ENCODE measurements at regions not wholly inside any gene's neighbourhood (a gene's known extent, or its start where the extent isn't known, plus 50 kb on each side); places are given as distances from the start of the nearest gene placed in this dataset.

GRCh38 chr1:4033713-4034112 lies 133.6 kb upstream of the C1orf174 start:
- Histone ChIP-seq H3K9ac (no peak overlapping the region), H3K4me1 (ENCODE audit: low read depth, poor library complexity, severe bottlenecking) (no peaks in the 10 kb centered on the region), H3K79me2 (ENCODE audit: insufficient read depth, low read depth) (no peaks in the 10 kb centered on the region), H3K27me3 (ENCODE audit: insufficient read depth, low read depth) (peaks cover 2% of the 10 kb centered on the region; the same call in 1 of the 2 replicates), H2AFZ (ENCODE audit: low read depth) (no peak overlapping the region), H3K27ac (no peak overlapping the region), H3K4me2 (no peak overlapping the region), H3K4me3 (IDR thresholded peaks at IDR 0.05; ENCODE audit: insufficient read depth, low read depth, low read length) (no peak overlapping the region), H3K36me3 (ENCODE audit: insufficient read depth) (no peaks in the 10 kb centered on the region), H4K20me1 (ENCODE audit: insufficient read depth) (no peaks in the 10 kb centered on the region)
- no peak for TF ChIP-seq CTCF (conservative IDR thresholded peaks at IDR 0.05; ENCODE audit: low read depth, low read length)

GRCh38 chr1:4034318-4034887 lies 134.3 kb upstream of the C1orf174 start:
- TF ChIP-seq CTCF (conservative IDR thresholded peaks at IDR 0.05; ENCODE audit: low read depth, low read length), result no peak
- Histone ChIP-seq H3K4me1 (ENCODE audit: low read depth, poor library complexity, severe bottlenecking) (no peaks in the 10 kb centered on the region), H3K4me3 (IDR thresholded peaks at IDR 0.05; ENCODE audit: insufficient read depth, low read depth, low read length) (no peak overlapping the region), H3K27me3 (ENCODE audit: insufficient read depth, low read depth) (no peaks in the 10 kb centered on the region; the same call in 1 of the 2 replicates), H4K20me1 (ENCODE audit: insufficient read depth) (no peaks in the 10 kb centered on the region), H3K79me2 (ENCODE audit: insufficient read depth, low read depth) (no peaks in the 10 kb centered on the region), H3K36me3 (ENCODE audit: insufficient read depth) (no peaks in the 10 kb centered on the region), H2AFZ (ENCODE audit: low read depth) (no peak overlapping the region), H3K4me2 (no peak overlapping the region), H3K27ac (no peak overlapping the region), H3K9ac (no peak overlapping the region)

- TF ChIP-seq CTCF (conservative IDR thresholded peaks at IDR 0.05; ENCODE audit: low read depth, low read length), result no peak
- Histone ChIP-seq H4K20me1 (ENCODE audit: insufficient read depth) (no peaks in the 10 kb centered on the region), H3K27ac (no peak overlapping the region), H3K4me2 (no peak overlapping the region), H3K27me3 (ENCODE audit: insufficient read depth, low read depth) (peaks cover 10% of the 10 kb centered on the region; the same call in 1 of the 2 replicates), H3K9ac (no peak overlapping the region), H3K4me3 (IDR thresholded peaks at IDR 0.05; ENCODE audit: insufficient read depth, low read depth, low read length) (no peak overlapping the region), H2AFZ (ENCODE audit: low read depth) (no peak overlapping the region), H3K36me3 (ENCODE audit: insufficient read depth) (no peaks in the 10 kb centered on the region), H3K4me1 (ENCODE audit: low read depth, poor library complexity, severe bottlenecking) (no peaks in the 10 kb centered on the region), H3K79me2 (ENCODE audit: insufficient read depth, low read depth) (no peaks in the 10 kb centered on the region)
These were observed 144.9 kb upstream of the C1orf174 start for GRCh38 chr1:4044967-4045366.

- no peaks in the 10 kb centered on the region for H3K79me2 ChIP-seq (ENCODE audit: insufficient read depth, low read depth)
- H3K4me1 ChIP-seq (ENCODE audit: low read depth, poor library complexity, severe bottlenecking), result no peaks in the 10 kb centered on the region
- no peak overlapping the region for H2AFZ ChIP-seq (ENCODE audit: low read depth)
- no peak overlapping the region for H3K27ac ChIP-seq
- H3K36me3 ChIP-seq (ENCODE audit: insufficient read depth), result no peaks in the 10 kb centered on the region
- TF ChIP-seq CTCF (conservative IDR thresholded peaks at IDR 0.05; ENCODE audit: low read depth, low read length), result no peak
- H3K4me2 ChIP-seq, result no peak overlapping the region
- no peaks in the 10 kb centered on the region for H4K20me1 ChIP-seq (ENCODE audit: insufficient read depth)
- no peak overlapping the region for H3K4me3 ChIP-seq (IDR thresholded peaks at IDR 0.05; ENCODE audit: insufficient read depth, low read depth, low read length)
- peaks cover 10% of the 10 kb centered on the region; the same call in 1 of the 2 replicates for H3K27me3 ChIP-seq (ENCODE audit: insufficient read depth, low read depth)
- H3K9ac ChIP-seq, result no peak overlapping the region
These were observed 145.4 kb upstream of the C1orf174 start for GRCh38 chr1:4045397-4046010.
